ENCODE measurements at regions not wholly inside any gene's neighbourhood (a gene's known extent, or its start where the extent isn't known, plus 50 kb on each side); places are given as distances from the start of the nearest gene placed in this dataset.
"Not testable (repeated sequence)": the region's sequence is repeated elsewhere in the genome, so short reads cannot be mapped to it uniquely, and the experiment has no call there.

DNA sequence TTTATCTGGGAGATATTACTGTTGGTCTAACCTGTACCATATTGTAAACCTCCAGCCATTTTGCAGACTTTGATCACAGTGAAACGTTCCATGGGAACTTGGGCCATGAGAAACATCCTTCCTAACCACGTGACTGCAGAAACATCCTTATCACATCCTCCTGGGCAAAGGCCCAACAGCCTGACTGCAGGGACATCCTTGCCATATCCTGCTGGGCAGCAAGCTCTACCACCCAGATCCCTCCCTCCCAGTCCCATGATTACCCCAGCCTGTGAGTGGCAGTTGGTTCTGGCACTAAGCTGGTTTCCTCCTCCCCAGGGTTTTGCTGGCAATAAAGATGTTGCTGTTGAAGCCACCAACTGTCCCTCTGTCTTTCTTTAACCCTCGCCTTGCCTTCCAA, 201.2 kb downstream of the POTEC start:
- TF ChIP-seq, protein P1, sequence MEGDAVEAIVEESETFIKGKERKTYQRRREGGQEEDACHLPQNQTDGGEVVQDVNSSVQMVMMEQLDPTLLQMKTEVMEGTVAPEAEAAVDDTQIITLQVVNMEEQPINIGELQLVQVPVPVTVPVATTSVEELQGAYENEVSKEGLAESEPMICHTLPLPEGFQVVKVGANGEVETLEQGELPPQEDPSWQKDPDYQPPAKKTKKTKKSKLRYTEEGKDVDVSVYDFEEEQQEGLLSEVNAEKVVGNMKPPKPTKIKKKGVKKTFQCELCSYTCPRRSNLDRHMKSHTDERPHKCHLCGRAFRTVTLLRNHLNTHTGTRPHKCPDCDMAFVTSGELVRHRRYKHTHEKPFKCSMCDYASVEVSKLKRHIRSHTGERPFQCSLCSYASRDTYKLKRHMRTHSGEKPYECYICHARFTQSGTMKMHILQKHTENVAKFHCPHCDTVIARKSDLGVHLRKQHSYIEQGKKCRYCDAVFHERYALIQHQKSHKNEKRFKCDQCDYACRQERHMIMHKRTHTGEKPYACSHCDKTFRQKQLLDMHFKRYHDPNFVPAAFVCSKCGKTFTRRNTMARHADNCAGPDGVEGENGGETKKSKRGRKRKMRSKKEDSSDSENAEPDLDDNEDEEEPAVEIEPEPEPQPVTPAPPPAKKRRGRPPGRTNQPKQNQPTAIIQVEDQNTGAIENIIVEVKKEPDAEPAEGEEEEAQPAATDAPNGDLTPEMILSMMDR (IDR thresholded peaks at IDR 0.05), result not testable (repeated sequence)
- not testable (repeated sequence) for TF ChIP-seq EZH2phosphoT487 (IDR thresholded peaks at IDR 0.05)
